ENCODE measurements at regions not wholly inside any gene's neighbourhood (a gene's known extent, or its start where the extent isn't known, plus 50 kb on each side); places are given as distances from the start of the nearest gene placed in this dataset.
A peak's percentile ranks its signal among the peaks of the same experiment; 100 is the strongest.

GRCh38 chr2:53561155-53561554, 206.4 kb upstream of the CHAC2 start:
- Histone ChIP-seq H3K36me3 (ENCODE audit: insufficient read depth in 1 of 2, low read depth in 1 of 2) (no peaks in the 10 kb centered on the region), H3K27me3 (ENCODE audit: insufficient read depth in 3 of 3, low read length in 2 of 3) (no peaks in the 10 kb centered on the region), H3K4me1 (no peaks in the 10 kb centered on the region), H3K9me3 (peaks cover 3% of the 10 kb centered on the region), H3K27ac (no peak overlapping the region), H3K4me3 (no peak overlapping the region)
- TF ChIP-seq CTCF (IDR thresholded peaks at IDR 0.05), result no peak
- WGBS, 3 donors, result 84 to 89% (median 87%) methylated on average over 4 of the region's 4 CpGs
- intact Hi-C loops (cut with DNase I), result no loop called here
- no peak for DNase-seq
- no peak for ATAC-seq

DNA sequence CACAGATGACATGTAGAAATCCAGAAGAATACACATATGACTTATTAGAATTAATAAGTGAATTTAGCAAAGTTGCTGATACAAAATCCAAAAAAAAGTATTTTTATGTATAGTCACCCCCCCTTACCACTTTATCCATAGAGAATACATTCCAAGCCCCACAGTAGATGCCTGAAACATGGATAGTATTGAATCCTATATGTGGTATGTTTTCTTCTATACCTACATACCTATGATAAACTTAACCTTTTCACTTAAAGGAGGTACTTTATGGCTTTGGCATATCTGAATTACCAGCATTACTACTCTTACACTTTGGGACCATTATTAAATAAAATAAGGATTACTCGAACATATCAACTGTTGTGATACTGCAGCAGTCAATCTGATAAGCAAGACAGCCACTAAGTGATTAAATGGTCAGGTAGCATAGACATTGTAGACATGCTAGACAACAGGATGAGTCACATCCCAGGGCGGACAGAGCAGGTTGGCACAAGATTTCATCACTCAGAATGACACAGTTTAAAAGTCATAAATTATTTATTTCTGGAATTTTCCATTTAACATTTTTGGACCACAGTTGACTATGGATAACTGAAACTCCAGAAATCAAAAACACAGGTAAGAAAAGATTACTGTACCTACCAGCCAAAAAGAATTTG, 208.2 kb upstream of the CHAC2 start:
- TF ChIP-seq CTCF (IDR thresholded peaks at IDR 0.05), result no peak
- Histone ChIP-seq H3K27ac (no peak overlapping the region), H3K9me3 (peaks cover 3% of the 10 kb centered on the region), H3K4me1 (no peaks in the 10 kb centered on the region), H3K27me3 (ENCODE audit: insufficient read depth in 3 of 3, low read length in 2 of 3) (no peaks in the 10 kb centered on the region), H3K4me3 (no peak overlapping the region), H3K36me3 (ENCODE audit: insufficient read depth in 1 of 2, low read depth in 1 of 2) (no peaks in the 10 kb centered on the region)
- DNase-seq (no peak), ATAC-seq (no peak)
- intact Hi-C loops (cut with DNase I), result no loop called here
- 60 to 68% (median 65%) methylated on average over 2 of the region's 2 CpGs for WGBS, 3 donors

- Histone ChIP-seq H3K27me3 (ENCODE audit: insufficient read depth in 3 of 3, low read length in 2 of 3) (no peaks in the 10 kb centered on the region), H3K36me3 (ENCODE audit: insufficient read depth in 1 of 2, low read depth in 1 of 2) (no peaks in the 10 kb centered on the region), H3K4me1 (no peaks in the 10 kb centered on the region), H3K27ac (no peak overlapping the region), H3K4me3 (no peak overlapping the region), H3K9me3 (peaks cover 3% of the 10 kb centered on the region)
- TF ChIP-seq CTCF (IDR thresholded peaks at IDR 0.05), result no peak
- DNase-seq (no peak), ATAC-seq (no peak)
- 71 to 73% (median 71%) methylated on average over 2 of the region's 2 CpGs for WGBS, 3 donors
- intact Hi-C loops (cut with DNase I), result no loop called here
These were observed 208.7 kb upstream of the CHAC2 start for GRCh38 chr2:53558867-53559266.

DNA sequence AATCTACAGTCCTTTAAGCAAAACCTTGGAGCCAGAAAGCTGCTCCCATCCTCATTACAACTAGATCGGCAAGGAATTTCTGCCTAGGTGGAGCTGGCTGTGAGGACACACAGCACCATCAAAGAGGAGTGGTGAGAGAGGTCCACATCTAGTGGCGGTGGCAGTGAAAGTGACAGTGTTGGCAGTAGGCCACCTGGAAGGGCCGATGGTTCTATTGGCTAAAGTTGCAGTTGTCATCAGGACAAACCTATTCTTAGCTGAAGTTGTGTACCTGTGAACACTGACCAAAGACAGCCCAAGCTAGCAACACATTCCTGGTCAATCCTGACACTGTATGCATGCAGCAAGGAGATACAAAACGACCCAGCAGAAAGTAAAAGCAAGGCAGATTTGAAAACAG, 218.1 kb upstream of the CHAC2 start:
- intact Hi-C loops (cut with DNase I), result no loop called here
- no peak overlapping the region for H3K27ac ChIP-seq
- no peak for DNase-seq
- no peaks in the 10 kb centered on the region for H3K9me3 ChIP-seq
- no peak overlapping the region for H3K4me3 ChIP-seq
- TF ChIP-seq CTCF (IDR thresholded peaks at IDR 0.05), result no peak
- H3K4me1 ChIP-seq, result no peaks in the 10 kb centered on the region
- WGBS, 3 donors, result 48 to 62% (median 48%) methylated on average over 4 of the region's 4 CpGs
- peak in 2 of 4 donors; percentile 32 to 51 for ATAC-seq
- no peaks in the 10 kb centered on the region for H3K27me3 ChIP-seq (ENCODE audit: insufficient read depth in 3 of 3, low read length in 2 of 3)
- no peaks in the 10 kb centered on the region for H3K36me3 ChIP-seq (ENCODE audit: insufficient read depth in 1 of 2, low read depth in 1 of 2)

- peaks cover 10% of the 10 kb centered on the region for H3K9me3 ChIP-seq
- DNase-seq, result no peak
- TF ChIP-seq CTCF (IDR thresholded peaks at IDR 0.05), result no peak
- ATAC-seq, result no peak
- H3K4me3 ChIP-seq, result no peak overlapping the region
- H3K27ac ChIP-seq, result no peak overlapping the region
- intact Hi-C loops (cut with DNase I), result no loop called here
- H3K36me3 ChIP-seq (ENCODE audit: insufficient read depth in 1 of 2, low read depth in 1 of 2), result no peaks in the 10 kb centered on the region
- H3K27me3 ChIP-seq (ENCODE audit: insufficient read depth in 3 of 3, low read length in 2 of 3), result no peaks in the 10 kb centered on the region
- whole genome bisulfite sequencing, 3 donors, result 85 to 88% (median 87%) methylated on average over 4 of the region's 4 CpGs
- H3K4me1 ChIP-seq, result no peaks in the 10 kb centered on the region
These were observed 222.0 kb upstream of the CHAC2 start for GRCh38 chr2:53545604-53546003.

All from psoas muscle (tissue), 7 donors.